ENCODE measurements at regions not wholly inside any gene's neighbourhood (a gene's known extent, or its start where the extent isn't known, plus 50 kb on each side); places are given as distances from the start of the nearest gene placed in this dataset.

- TF ChIP-seq, protein P1, sequence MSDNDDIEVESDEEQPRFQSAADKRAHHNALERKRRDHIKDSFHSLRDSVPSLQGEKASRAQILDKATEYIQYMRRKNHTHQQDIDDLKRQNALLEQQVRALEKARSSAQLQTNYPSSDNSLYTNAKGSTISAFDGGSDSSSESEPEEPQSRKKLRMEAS (IDR thresholded peaks at IDR 0.05; ENCODE audit: low read depth), result no peak
- no peak for TF ChIP-seq REST (IDR thresholded peaks at IDR 0.05; ENCODE audit: low read depth, low read length)
- no peak for TF ChIP-seq IRF3 (IDR thresholded peaks at IDR 0.05; ENCODE audit: low read depth, low read length)
- TF ChIP-seq CTCF (IDR thresholded peaks at IDR 0.05), result no peak
- no peak for TF ChIP-seq USF1 (IDR thresholded peaks at IDR 0.05; ENCODE audit: borderline replicate concordance, low read depth)
- TF ChIP-seq, protein P2, sequence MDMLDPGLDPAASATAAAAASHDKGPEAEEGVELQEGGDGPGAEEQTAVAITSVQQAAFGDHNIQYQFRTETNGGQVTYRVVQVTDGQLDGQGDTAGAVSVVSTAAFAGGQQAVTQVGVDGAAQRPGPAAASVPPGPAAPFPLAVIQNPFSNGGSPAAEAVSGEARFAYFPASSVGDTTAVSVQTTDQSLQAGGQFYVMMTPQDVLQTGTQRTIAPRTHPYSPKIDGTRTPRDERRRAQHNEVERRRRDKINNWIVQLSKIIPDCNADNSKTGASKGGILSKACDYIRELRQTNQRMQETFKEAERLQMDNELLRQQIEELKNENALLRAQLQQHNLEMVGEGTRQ (IDR thresholded peaks at IDR 0.05; ENCODE audit: borderline replicate concordance, low read depth, low read length), result no peak
- no peak for TF ChIP-seq SMC3 (IDR thresholded peaks at IDR 0.05; ENCODE audit: low read depth, low read length)
- no peak for TF ChIP-seq SIN3A (IDR thresholded peaks at IDR 0.05; ENCODE audit: borderline replicate concordance, low read depth, low read length)
- no peak for TF ChIP-seq EP300 (IDR thresholded peaks at IDR 0.05; ENCODE audit: borderline replicate concordance in 1 of 2, low read depth in 1 of 2, low read length in 1 of 2)
- no peak for TF ChIP-seq TEAD4 (IDR thresholded peaks at IDR 0.05; ENCODE audit: borderline replicate concordance, insufficient read depth)
- TF ChIP-seq ZBTB33 (IDR thresholded peaks at IDR 0.05; ENCODE audit: borderline replicate concordance, low read depth), result no peak
- TF ChIP-seq RXRA (IDR thresholded peaks at IDR 0.05; ENCODE audit: borderline replicate concordance, low read depth), result no peak
- no peak for TF ChIP-seq POLR2AphosphoS5 (IDR thresholded peaks at IDR 0.05; ENCODE audit: low read depth, low read length)
- TF ChIP-seq EZH2phosphoT487 (IDR thresholded peaks at IDR 0.05; ENCODE audit: borderline replicate concordance, low read depth), result no peak
These were observed 262.5 kb upstream of the RAB6C start for GRCh38 chr2:129716781-129717559.

All from SK-N-SH (cell line).